ENCODE measurements at regions not wholly inside any gene's neighbourhood (a gene's known extent, or its start where the extent isn't known, plus 50 kb on each side); places are given as distances from the start of the nearest gene placed in this dataset.

- no peak for DNase-seq
Measured at GRCh38 chr21:27653481-27653880, 686.6 kb upstream of the ADAMTS5 start.

GRCh38 chr21:27649762-27650161, 682.9 kb upstream of the ADAMTS5 start:
- DNase-seq, result no peak

GRCh38 chr21:27649323-27649722, 682.4 kb upstream of the ADAMTS5 start:
- no peak for DNase-seq

DNA sequence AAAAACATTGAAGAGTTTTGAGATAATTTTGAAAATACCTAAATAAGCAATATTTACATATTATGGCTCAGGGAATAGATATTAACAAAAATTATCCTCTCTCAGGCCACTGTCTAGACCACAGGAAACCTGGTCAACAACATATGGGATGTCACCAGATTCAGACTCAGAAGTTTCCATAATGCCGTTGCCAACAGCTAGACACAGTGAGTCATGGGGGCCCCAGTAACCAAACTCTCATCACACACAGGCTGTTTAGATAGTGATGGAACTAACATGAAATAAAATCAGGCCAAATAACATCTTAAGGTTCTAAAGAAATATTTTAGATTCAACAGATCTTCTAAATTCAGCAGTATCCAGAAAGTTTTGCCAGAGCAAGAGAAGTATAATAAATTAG, 681.7 kb upstream of the ADAMTS5 start:
- DNase-seq, result no peak

GRCh38 chr21:27647921-27648320, 681.0 kb upstream of the ADAMTS5 start:
- no peak for DNase-seq

- DNase-seq, result no peak
Measured at GRCh38 chr21:27647401-27647800, 680.5 kb upstream of the ADAMTS5 start.

DNA sequence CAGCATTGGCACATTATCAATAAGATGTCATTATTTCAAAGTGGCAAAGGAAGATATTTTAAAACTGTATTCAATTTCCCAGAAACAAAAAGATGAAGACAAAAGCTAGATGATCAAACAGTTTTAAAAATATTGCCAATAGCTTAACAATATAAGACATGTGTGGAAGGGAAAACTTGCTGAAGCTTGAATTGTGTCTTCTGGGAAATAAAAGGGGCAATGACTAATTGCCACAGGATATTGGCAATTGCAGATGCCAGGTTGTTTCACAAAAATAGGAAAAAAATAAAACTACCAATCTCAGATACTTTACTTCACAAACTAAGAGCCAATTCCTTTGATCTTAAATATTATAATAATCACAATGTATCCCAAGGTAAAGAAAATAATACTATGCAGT, 679.8 kb upstream of the ADAMTS5 start:
- DNase-seq, result no peak

DNA sequence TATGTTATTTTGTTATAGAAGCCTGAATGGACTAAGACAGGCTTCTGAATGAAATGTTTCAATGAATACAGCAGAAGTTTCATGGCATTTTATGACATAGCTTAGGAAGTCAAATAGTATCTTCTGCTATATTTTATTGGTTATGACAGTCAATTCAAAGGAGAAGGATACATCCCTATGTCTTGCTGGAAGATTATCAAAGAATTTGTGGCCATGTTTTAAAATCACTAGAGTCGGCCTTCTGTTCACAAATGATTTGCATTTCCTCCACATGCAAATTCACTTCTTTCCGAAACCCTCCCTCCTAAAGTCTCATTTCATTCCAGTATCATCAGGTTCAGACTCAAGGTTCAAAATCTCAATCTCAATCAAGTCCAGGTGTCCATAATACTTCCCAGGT, 679.2 kb upstream of the ADAMTS5 start:
- DNase-seq, result no peak

DNA sequence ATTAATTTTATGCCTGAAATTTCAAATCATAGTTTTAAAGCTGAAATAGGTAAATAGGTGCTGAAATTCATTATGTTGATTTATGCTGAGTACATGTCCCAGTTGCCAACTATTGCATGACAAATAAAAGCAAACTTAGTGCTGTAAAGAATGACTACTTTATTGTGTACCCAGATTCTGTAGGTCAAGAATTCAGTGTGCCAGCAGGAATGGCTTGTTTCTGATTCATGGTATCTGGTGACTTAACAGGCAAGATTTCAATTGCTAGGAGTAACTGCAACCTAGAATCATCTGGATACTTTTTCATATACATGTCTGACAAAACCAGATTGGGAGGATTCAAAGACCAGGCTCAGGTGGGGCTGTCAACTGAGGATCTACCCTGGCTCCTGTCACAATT, 678.4 kb upstream of the ADAMTS5 start:
- no peak for DNase-seq

DNA sequence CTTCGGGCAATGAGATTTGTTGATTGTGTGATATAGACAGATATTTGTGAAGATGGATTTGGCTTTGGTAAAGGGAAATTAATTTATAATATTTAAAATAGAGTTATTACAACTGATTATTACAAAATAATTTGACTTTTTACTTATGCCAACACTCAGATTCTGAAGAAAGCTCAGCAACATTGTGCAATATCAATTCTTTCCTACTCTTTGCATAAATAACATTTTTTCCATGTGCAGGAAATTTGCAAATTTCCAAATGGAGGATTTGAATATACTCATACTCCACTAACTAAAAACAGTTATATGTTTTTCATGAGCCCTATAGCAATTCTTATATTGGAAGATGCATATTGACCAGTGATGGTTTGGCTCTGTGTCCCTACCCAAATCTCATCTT, 676.4 kb upstream of the ADAMTS5 start:
- no peak for DNase-seq

- DNase-seq, result no peak
Measured at GRCh38 chr21:27639286-27639685, 672.4 kb upstream of the ADAMTS5 start.

GRCh38 chr21:27636656-27637055, 669.8 kb upstream of the ADAMTS5 start:
- DNase-seq, result no peak

DNA sequence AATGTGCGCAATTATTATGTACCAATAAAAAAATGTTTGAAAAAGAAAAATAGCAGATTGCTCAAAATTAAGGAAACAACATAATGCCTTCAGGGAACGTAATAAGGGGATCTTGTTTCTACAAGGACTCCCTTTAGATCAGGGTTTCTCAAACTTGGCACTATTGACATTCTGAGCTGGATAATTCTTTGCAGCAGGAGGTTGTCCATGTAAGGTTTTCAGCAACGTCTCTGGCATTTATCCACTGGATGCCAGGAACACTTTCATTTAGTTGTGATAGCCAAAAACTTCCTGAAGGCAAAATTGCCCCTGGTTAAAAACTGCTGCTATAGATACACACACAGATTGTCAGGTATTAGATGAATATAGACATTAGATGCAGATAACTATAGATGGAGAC, 666.7 kb upstream of the ADAMTS5 start:
- DNase-seq, result no peak

GRCh38 chr21:27631471-27631870, 664.6 kb upstream of the ADAMTS5 start:
- no peak for DNase-seq

DNA sequence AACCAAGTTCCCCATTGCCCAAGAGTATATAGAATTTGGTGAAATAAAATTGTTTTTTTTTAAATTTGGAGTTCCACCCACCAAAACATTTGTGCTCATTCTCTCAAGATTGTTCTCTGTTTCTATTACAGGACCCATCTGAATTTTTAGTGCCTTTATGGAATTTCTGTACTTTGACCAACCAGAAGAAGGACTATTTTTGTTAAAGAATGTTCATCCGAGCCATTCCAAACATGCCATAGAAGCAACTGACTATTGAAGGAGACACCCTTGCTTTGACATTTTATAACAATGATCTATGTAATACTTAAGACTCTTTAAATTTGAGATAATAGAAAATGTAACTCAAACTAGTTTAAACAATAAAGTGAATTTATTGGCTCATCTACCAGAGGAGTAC, 655.7 kb upstream of the ADAMTS5 start:
- no peak for DNase-seq

DNA sequence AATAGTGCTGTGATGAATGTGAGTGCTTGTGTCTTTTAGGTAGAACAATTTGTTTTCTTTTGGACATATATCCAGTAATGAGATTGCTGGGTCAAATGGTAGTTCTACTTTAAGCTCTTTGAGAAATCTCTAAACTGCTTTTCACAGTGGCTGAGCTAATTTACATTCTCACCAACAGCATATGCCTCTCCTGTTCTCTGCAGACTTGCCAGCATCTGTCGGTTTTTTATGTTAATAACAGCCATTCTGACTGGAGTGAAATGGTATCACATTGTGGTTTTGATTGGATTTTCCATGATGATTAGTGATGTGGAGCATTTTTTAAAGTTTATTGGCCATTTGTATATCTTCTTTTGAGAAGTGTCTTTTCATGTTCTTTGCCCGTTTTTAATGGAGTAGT, 647.3 kb upstream of the ADAMTS5 start:
- DNase-seq, result no peak

GRCh38 chr21:27606422-27606821, 639.5 kb upstream of the ADAMTS5 start:
- DNase-seq, result no peak

- DNase-seq, result no peak
Measured at GRCh38 chr21:27596196-27596595, 629.3 kb upstream of the ADAMTS5 start.

DNA sequence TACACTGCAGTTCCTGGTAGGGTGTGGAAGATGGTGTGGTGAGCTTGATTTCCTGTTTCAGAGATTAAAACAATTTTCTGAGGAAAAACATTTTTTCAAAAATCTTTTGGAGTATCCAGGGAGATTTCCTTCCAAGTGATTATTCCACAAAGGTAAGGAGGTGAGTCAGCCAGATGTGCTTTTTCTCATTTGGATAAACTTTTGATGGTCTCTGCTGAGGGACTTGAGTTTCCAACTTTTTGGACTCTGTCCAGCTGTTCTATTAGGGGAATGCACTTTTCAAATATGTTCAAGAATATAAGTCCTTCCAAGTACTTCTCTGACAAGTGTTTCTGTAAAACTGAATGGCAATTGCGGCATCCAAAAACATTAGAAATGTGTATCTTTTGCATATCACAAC, 628.8 kb upstream of the ADAMTS5 start:
- no peak for DNase-seq

DNA sequence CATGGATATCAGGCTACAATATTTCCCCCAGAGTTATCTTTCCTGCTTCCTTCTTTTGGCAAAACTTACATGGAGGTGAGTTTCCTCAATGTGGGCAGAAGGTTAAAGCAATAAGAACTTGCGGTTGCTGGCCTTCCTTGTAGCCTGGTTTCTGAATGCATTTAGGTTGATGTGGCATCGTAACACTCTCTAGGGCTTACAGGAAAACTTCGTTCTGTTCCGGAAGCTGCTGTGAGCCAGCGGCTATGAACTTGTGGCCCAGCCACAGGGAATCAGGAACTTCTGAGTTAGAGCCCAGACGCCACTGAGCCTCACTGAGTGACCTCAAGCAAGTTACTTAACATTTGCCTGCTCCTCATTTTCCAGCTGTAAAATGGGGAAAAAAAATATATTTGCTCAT, 623.4 kb upstream of the ADAMTS5 start:
- no peak for DNase-seq

- no peak for DNase-seq
Measured at GRCh38 chr21:27589781-27590180, 622.9 kb upstream of the ADAMTS5 start.

DNA sequence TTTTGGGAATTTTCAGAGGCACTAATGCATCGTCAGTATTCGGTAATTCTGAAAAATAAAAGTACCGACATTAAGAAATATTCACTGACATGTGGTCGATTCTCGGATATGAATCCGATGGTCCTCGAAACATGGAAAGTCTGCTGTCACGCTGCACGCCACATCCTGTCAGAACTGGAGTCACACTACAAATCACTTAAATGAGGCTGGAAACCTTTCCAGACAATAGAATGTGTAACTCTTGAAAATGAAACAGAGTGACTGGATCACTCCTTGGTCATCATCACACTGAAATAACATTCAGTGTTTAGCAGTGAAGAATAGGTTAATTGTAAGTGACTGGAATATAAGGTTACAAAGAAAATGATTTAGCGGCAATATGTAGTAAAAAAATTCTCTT, 620.1 kb upstream of the ADAMTS5 start:
- no peak for DNase-seq

DNA sequence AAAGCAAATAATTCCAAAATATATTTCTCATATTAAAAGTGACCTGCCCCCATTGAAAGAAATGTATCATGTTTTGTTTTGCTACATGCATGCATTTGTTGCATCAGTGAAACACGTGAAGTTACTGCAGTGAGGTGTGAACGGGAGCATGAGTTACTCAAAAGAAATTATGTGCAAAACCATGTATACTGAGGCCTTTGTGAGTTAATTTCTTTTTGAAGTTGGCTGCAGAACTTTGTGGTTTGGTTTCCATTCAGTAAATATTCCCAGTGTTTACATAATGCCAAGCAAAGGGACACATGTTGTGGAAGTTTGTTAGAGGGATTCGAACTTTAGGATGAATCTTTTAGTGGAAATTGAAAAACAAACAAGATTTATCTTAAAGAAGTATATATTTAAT, 619.4 kb upstream of the ADAMTS5 start:
- no peak for DNase-seq

DNA sequence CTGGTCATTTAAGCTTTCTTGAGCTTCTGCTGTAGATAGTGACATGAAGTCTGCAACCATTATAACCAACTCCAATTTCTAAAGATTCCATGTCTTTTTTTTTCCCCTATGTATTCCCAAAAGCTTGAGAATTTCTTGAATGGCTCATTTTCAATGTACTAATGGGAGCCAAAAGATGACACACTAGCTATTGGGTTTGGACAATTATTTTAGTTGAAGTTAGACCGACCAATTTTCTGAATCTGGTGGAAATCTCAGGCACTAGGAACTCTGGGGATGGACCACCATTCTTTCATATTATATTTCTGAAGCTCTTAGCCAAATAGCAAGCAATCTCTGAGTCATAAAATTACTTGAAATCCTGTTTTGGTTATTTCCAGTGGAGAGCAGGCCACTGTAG, 617.4 kb upstream of the ADAMTS5 start:
- DNase-seq, result no peak

GRCh38 chr21:27582948-27583430, 616.1 kb upstream of the ADAMTS5 start:
- no peak for DNase-seq

Data from AML-193 (cell line).